HG03460 (cell line): ENCODE measurements at regions not wholly inside any gene's neighbourhood (a gene's known extent, or its start where the extent isn't known, plus 50 kb on each side); places are given as distances from the start of the nearest gene placed in this dataset.
"Not testable (repeated sequence)": the region's sequence is repeated elsewhere in the genome, so short reads cannot be mapped to it uniquely, and the experiment has no call there.

ENCODE experiments used
- ATAC-seq: cut with Tn5 transposase; IDR thresholded peaks from one replicate; pipeline ENCODE4 v1.9.1; 2021; ENCODE audit not compliant: unreplicated experiment

DNA sequence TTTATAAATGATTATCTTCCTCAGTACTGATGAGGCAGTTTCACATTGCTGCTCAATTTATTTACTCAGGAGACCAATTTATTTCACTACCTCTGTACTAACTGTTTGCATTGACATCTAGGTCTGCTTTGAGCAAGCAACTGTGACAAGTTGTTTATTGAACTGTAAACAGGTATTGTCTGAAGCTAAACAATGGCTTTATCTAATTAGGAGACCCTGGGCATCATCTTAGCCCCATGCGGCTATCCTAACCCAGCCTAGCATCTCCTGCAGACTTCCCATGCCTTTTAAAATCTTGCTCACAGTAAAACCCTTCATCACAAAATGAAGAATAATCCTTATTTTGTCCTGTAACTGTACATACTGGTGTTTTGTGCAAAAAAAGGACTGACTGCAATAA lies 348.2 kb downstream of the RWDD3 start:
- ATAC-seq: no peak

DNA sequence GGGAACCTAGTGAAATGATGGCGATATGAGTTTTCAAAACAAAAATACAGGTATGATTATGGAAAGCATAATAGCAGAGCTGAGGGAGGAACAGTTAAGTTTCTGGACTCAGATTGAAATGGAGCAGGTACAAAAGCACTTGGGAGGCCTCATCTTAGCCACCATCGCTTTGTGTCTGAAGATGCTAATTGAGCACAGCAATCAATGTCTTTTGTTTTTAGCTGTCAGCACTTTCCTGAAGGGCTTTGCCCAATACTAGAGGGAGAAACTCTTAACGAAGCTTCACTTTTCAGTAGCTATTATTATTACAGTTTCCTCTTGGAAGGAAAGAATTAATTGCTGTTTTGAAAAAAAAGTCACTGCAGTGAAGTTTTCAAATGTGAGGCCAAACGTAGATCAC lies 348.7 kb downstream of the RWDD3 start:
- no peak for ATAC-seq

DNA sequence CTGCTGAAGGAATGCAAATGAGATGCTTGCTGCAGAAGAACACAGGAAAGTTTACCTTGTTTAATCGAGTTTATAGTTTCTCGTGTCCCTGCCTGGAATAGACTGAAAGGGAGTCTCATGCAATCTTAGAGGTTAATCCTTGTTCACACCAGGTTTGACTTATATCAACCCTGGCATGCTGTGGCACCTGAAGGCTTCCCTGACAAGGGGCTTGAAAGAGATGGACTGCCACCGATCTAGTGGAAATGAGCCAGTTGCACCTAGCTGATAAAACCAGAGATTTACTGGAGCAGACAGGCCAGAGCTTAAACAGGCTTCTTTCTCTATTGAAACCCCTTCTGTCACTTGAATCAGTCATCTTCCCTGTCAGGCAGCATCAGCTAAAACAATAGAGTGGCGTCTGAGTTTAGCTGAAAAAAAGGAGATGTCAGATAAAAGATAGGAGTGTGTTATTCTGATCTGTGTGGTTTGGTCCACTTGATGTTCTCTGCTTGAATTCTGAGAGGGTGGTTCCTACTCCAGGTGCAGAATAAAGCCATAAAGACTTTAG lies 349.7 kb downstream of the RWDD3 start:
- no peak for ATAC-seq

- no peak for ATAC-seq
These were observed 350.3 kb downstream of the RWDD3 start for GRCh38 chr1:95584315-95584714.

- ATAC-seq: no peak
These were observed 370.8 kb downstream of the RWDD3 start for GRCh38 chr1:95604771-95605170.

DNA sequence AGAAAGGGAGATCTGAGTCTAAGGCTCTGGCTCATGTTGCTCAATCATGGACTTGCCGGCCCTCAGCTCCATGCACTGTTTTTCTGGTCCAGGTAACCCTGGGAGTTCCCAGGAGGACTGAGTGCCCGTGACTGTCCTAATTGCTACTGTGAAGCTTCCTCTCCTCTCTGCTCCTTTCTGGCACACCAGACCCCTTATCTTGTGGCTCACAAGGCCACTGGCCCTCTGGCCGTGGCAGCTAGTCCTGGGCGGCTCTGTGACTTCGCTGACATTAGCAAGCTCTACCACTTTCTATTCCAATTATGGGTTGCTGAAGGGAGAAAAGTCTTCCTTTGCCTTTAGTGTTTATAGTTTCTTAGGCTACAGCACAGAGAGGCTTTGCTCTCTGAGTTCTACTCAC lies 380.2 kb downstream of the RWDD3 start:
- no peak for ATAC-seq

GRCh38 chr1:95615421-95615820 lies 381.4 kb downstream of the RWDD3 start:
- no peak for ATAC-seq

- ATAC-seq: no peak
These were observed 386.1 kb downstream of the RWDD3 start for GRCh38 chr1:95620076-95620475.

- ATAC-seq: no peak
These were observed 388.6 kb downstream of the RWDD3 start for GRCh38 chr1:95622609-95623008.

GRCh38 chr1:95625224-95625623 lies 391.2 kb downstream of the RWDD3 start:
- ATAC-seq: no peak

- no peak for ATAC-seq
These were observed 393.2 kb downstream of the RWDD3 start for GRCh38 chr1:95627244-95627643.

DNA sequence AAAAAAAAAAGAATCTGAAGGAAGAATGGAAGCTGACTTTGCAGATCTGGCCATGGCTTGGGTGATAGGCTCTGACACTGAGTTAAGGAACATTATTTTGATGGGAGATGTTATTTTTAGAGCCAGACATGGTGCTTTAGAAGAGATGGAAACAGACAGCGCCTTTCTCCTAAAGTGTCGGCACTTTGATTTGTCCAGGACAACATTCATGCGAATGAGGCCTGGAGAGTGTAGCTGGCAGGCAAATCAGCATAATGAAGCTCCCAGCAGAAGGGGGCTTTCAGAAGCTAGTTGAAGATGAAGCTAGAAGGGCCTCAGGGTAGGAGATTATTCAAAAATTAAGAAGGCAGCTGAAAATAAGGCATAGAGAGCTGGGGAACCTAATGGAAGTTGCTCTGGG lies 397.7 kb downstream of the RWDD3 start:
- ATAC-seq: no peak

DNA sequence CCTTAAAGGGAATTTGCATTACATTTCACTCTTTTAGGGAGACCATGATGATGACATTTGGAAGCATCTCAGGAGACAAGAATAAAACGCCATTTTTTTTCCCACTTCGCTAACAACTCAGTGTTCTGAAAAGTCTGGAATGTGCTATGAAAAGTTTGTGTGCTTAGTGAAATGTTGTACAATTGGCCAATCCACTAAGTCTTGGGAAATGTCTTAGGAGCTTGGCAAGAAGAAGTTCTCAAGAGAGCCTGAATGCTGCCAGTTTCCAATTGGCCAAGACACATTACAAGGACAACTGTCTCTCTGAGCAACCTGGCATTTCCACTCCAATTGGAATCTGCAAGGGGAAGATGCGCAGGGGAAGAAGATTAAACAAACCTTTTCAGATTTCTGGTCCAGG lies 401.8 kb downstream of the RWDD3 start:
- no peak for ATAC-seq

GRCh38 chr1:95636897-95637296 lies 402.9 kb downstream of the RWDD3 start:
- ATAC-seq: no peak

DNA sequence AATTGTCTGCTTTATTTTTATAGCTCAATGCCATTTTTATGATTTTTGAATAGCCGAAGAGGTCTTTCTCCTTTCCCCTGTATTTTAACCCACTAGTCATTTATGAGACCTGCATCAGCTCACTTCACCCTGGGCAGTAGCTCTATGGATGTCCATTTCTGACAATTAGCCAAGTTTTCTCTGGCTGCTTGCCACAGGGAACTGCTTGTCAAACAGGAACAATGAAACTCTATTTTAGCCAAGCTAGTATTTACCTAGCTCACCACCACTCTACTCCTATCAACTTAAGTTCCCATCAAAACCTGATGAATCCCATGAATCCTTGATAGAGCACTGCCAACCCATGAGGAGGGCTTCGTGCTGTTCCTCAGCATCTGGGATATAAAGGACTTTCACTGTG lies 406.7 kb downstream of the RWDD3 start:
- ATAC-seq: no peak

GRCh38 chr1:95641386-95641785 lies 407.4 kb downstream of the RWDD3 start:
- ATAC-seq: no peak

GRCh38 chr1:95642035-95642434 lies 408.0 kb downstream of the RWDD3 start:
- ATAC-seq: no peak

DNA sequence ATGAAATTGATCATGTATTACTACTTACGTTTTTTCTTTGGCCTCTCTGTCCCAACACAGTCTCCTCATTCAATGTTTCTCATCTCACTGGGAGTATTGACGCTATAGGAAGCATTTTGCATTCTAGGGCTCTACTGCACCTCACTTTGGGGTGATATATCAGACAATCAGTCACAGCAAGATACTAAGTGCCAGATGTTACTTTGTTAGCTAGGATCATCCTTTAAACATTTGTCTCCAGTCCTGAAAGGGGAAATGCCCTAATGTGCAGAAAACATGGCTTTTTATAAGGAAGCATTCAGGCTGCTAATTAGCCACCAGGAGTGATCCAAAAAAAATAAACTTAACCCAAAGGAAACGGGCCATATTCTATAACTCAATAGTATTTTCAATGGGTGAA lies 409.1 kb downstream of the RWDD3 start:
- ATAC-seq: no peak

DNA sequence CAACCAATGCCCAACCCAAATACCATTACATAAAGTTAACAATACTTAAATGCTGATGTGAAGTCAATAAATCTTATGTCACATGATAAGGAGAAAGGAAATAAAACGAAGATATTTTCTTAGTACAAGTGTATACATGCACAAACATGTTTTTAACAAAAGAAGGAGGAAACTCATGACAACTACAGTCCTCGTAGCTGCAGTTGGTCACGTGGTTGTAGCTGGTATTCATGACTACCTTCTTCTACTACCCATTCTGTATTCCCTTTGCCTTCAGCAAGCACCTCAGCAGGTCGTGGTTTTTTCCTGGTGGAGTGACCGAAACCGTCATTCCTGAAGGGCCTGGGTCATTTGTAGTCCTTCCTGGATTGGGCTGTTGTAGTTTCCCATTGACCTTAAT lies 411.1 kb downstream of the RWDD3 start:
- ATAC-seq: not testable (repeated sequence)

DNA sequence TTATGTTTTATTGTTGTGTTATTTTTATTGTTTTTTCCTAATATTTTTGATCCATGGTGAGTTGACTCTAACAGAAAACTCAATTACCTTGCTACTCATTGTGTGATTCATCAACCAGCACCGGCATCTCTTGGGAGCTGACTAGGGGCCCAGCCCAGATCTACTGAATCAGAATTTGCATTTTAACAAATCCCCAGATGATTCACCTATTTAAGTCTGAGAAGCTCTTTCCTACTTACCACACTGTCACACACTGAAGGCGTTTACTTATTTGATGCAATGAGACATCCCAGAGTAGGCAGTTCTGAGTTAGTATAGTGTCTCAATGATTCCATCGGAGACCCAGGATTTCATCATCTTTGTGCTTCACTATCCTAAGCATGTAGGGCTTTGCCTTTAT lies 416.6 kb downstream of the RWDD3 start:
- no peak for ATAC-seq

DNA sequence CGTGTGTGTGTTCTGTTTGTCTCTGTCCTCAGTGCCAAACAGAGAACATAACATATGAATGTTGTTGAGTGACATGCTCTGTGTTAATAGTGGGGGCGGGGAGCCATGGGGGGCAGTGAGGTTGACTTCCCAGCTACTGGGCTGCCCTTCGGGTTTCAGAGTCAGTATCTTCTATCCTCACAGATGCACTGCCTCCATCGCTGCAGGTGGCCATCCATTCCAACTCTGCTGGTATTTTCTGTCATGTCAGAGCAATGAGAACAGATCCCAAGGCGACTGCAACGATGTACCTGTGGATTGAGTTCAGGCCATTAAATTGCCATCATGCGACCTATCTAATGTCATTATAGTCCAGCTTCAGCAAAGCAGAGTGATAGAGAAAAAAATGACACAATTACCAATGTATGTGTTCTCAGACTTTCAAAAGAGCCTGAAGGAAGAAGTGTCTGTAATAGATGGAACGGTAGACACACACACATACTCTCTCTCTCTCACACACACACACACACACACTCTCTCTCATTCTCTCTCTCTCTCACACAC lies 418.5 kb downstream of the RWDD3 start:
- ATAC-seq: no peak

- no peak for ATAC-seq
These were observed 419.6 kb downstream of the RWDD3 start for GRCh38 chr1:95653618-95654017.

DNA sequence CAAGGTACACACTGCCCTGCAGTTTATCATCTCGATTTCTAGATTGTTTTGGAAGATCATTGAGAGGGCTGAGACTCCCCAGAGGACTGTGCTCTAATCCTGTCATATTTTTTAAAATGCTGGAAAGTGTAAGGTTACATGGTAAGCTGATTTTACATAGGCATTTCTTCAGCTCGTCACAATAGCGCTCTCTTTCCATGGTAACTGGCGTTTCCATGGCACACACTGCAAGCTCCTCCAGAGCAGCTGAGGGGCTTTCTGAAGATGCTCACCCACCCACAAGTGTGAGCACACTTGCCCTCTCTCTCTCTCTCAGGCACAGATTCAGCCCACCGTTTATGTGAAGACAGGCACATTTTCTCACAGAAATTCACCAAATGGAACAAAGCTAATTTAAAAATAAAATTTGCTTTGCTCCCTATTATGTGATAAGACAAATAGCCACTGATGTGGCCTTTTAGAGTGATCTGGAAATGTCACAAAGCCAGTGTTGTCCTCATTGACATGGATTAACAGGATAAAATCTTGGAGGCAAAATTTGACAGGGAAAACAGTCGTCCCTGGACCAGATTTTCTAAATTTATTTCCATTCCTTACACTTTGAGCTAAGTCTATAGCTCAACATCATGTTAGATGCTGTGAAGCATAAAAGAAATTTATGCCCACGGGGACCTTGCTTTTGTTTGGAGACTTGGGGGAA lies 421.5 kb downstream of the RWDD3 start:
- no peak for ATAC-seq
